Mesenteric fat pad (tissue), 1 donor: ENCODE measurements at regions not wholly inside any gene's neighbourhood (a gene's known extent, or its start where the extent isn't known, plus 50 kb on each side); places are given as distances from the start of the nearest gene placed in this dataset.
"Not testable (repeated sequence)": the region's sequence is repeated elsewhere in the genome, so short reads cannot be mapped to it uniquely, and the experiment has no call there.

Source experiments
- DNase-seq: peaks from one replicate; pipeline ENCODE4 v3.0.0-alpha.2; 2020; ENCODE audit warnings: low spot score
- donor health status: DM: yes; HTN: yes; CAD: no.

GRCh38 chr11:70585236-70585545, 186.9 kb downstream of the CTTN start:
- no peak for DNase-seq

GRCh38 chr11:70586261-70587074, 188.1 kb downstream of the CTTN start:
- DNase-seq = no peak

- no peak for DNase-seq
Observed at GRCh38 chr11:70587075-70587389, 188.7 kb downstream of the CTTN start.

GRCh38 chr11:70590356-70590991, 192.1 kb downstream of the CTTN start:
- DNase-seq = no peak

GRCh38 chr11:70592641-70593165, 194.4 kb downstream of the CTTN start:
- DNase-seq = no peak

- DNase-seq = no peak
Observed at GRCh38 chr11:70593446-70593983, 195.2 kb downstream of the CTTN start.

- DNase-seq = no peak
Observed at GRCh38 chr11:70594031-70594430, 195.7 kb downstream of the CTTN start.

- no peak for DNase-seq
Observed at GRCh38 chr11:70594606-70595005, 196.3 kb downstream of the CTTN start.

- no peak for DNase-seq
Observed at GRCh38 chr11:70595016-70595415, 196.7 kb downstream of the CTTN start.

GRCh38 chr11:70595452-70595851, 197.1 kb downstream of the CTTN start:
- no peak for DNase-seq

- no peak for DNase-seq
Observed at GRCh38 chr11:70596091-70596490, 197.8 kb downstream of the CTTN start.

- no peak for DNase-seq
Observed at GRCh38 chr11:70597006-70597555, 198.8 kb downstream of the CTTN start.

GRCh38 chr11:70597751-70598625, 199.7 kb downstream of the CTTN start:
- DNase-seq = no peak

- DNase-seq = not testable (repeated sequence)
Observed at GRCh38 chr11:70600911-70601415, 202.6 kb downstream of the CTTN start.

- no peak for DNase-seq
Observed at GRCh38 chr11:70601861-70602538, 203.7 kb downstream of the CTTN start.

GRCh38 chr11:70603114-70603755, 204.9 kb downstream of the CTTN start:
- no peak for DNase-seq

- DNase-seq = no peak
Observed at GRCh38 chr11:70603756-70604211, 205.5 kb downstream of the CTTN start.

- no peak for DNase-seq
Observed at GRCh38 chr11:70604221-70604620, 205.9 kb downstream of the CTTN start.

GRCh38 chr11:70604630-70605467, 206.5 kb downstream of the CTTN start:
- no peak for DNase-seq
